Neural crest cell (in vitro differentiated cells): ENCODE measurements at regions not wholly inside any gene's neighbourhood (a gene's known extent, or its start where the extent isn't known, plus 50 kb on each side); places are given as distances from the start of the nearest gene placed in this dataset.

Source experiments
- DNase-seq: peaks from one replicate; pipeline ENCODE4 v3.0.0; 2021; ENCODE audit warnings: low read depth, mixed read lengths, low spot score
- H3K27ac Mint-ChIP-seq: one replicate; pipeline ENCODE4 v1.8.0; 2021; ENCODE audit warnings: mild to moderate bottlenecking, mixed read lengths; ENCODE audit not compliant: unreplicated experiment
- H3K27me3 Mint-ChIP-seq: 2 replicates; pipeline ENCODE4 v1.8.0; 2021; ENCODE audit warnings: low read depth, mild to moderate bottlenecking, mixed read lengths
- H3K36me3 Mint-ChIP-seq: 2 replicates; pipeline ENCODE4 v1.8.0; 2021; ENCODE audit warnings: low read depth, mild to moderate bottlenecking, mixed read lengths
- H3K4me1 Mint-ChIP-seq: 2 replicates; pipeline ENCODE4 v1.8.0; 2021; ENCODE audit warnings: mixed read lengths
- H3K4me3 Mint-ChIP-seq: one replicate; pipeline ENCODE4 v1.8.0; 2021; ENCODE audit warnings: mild to moderate bottlenecking, mixed read lengths
- H3K9me3 Mint-ChIP-seq: 2 replicates; pipeline ENCODE4 v1.8.0; 2021; ENCODE audit warnings: mixed read lengths
- CTCF ChIP-seq: fragments of 200-600 bp; sonication (generic); conservative IDR thresholded peaks from 2 replicates; pipeline ENCODE4 v1.5.0; 2021; ENCODE audit warnings: antibody characterized with exemption, mild to moderate bottlenecking

- Mint-ChIP-seq H3K36me3 (peaks cover 13% of the 10 kb centered on the region), H3K9me3 (peaks cover 9% of the 10 kb centered on the region), H3K27me3 (no peaks in the 10 kb centered on the region), H3K4me3 (no peak overlapping the region), H3K4me1 (no peaks in the 10 kb centered on the region), H3K27ac (no peak overlapping the region)
- no peak for DNase-seq
- no peak for TF ChIP-seq CTCF
Measured at GRCh38 chr6:148648754-148649453, 97.9 kb upstream of the UST start.

- no peak overlapping the region for H3K4me3 Mint-ChIP-seq
- H3K27ac Mint-ChIP-seq, result no peak overlapping the region
Measured at GRCh38 chr6:148649454-148649963, 97.3 kb upstream of the UST start.

GRCh38 chr6:148650941-148651505 lies 95.8 kb upstream of the UST start:
- H3K4me1 Mint-ChIP-seq, result no peaks in the 10 kb centered on the region
- no peak overlapping the region for H3K4me3 Mint-ChIP-seq
- H3K27me3 Mint-ChIP-seq, result no peaks in the 10 kb centered on the region
- DNase-seq, result no peak
- H3K36me3 Mint-ChIP-seq, result peaks cover 10% of the 10 kb centered on the region
- no peak for TF ChIP-seq CTCF
- peaks cover 9% of the 10 kb centered on the region for H3K9me3 Mint-ChIP-seq
- no peak overlapping the region for H3K27ac Mint-ChIP-seq

More at GRCh38 chr6:148649454-148649963, 97.3 kb upstream of the UST start:
- DNase-seq, result no peak
- Mint-ChIP-seq H3K27me3 (no peaks in the 10 kb centered on the region), H3K36me3 (peaks cover 13% of the 10 kb centered on the region), H3K9me3 (peaks cover 9% of the 10 kb centered on the region), H3K4me1 (no peaks in the 10 kb centered on the region)
- no peak for TF ChIP-seq CTCF

GRCh38 chr6:148652205-148652604 lies 94.6 kb upstream of the UST start:
- H3K4me1 Mint-ChIP-seq, result no peaks in the 10 kb centered on the region
- no peak overlapping the region for H3K4me3 Mint-ChIP-seq
- no peak overlapping the region for H3K27ac Mint-ChIP-seq
- DNase-seq, result no peak
- H3K9me3 Mint-ChIP-seq, result peaks cover 12% of the 10 kb centered on the region
- H3K36me3 Mint-ChIP-seq, result peaks cover 14% of the 10 kb centered on the region
- H3K27me3 Mint-ChIP-seq, result no peaks in the 10 kb centered on the region
- no peak for TF ChIP-seq CTCF

GRCh38 chr6:148653138-148653776 lies 93.6 kb upstream of the UST start:
- Mint-ChIP-seq H3K27ac (no peak overlapping the region), H3K9me3 (peaks cover 19% of the 10 kb centered on the region), H3K27me3 (no peaks in the 10 kb centered on the region), H3K4me3 (no peak overlapping the region), H3K4me1 (no peaks in the 10 kb centered on the region), H3K36me3 (peaks cover 21% of the 10 kb centered on the region)
- no peak for TF ChIP-seq CTCF
- no peak for DNase-seq
